GM12892 (cell line): ENCODE measurements at regions not wholly inside any gene's neighbourhood (a gene's known extent, or its start where the extent isn't known, plus 50 kb on each side); places are given as distances from the start of the nearest gene placed in this dataset.

Experiments
- POLR2AphosphoS5 ChIP-seq: IDR thresholded peaks from 2 replicates; pipeline ENCODE4 v1.6.1; 2011; ENCODE audit warnings: low read depth, low read length, control low read depth
- TAF1 ChIP-seq: IDR thresholded peaks from 2 replicates; pipeline ENCODE4 v1.6.1; 2011; ENCODE audit warnings: low read depth, mild to moderate bottlenecking, control low read depth, low read length, borderline replicate concordance

DNA sequence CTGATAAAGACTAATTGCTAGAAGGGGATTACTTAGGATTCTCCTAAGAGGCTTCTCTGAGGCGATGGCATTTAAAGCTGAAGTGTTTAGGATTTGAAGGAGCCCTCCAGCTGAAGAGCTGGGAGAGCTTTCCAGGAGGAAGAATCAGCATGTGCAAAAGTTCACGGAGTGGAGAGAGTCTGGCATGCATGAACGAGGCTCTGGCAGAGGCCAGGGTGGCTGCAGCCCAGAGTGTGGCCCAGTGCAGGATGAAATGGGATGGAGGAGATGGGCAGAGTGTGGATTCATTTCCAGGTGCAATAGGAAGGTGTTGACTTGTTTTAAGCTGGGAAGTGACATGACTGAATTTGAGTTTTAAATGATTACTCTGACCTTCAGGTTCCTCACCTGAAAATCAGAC lies 249.0 kb upstream of the CCL2 start:
- TF ChIP-seq TAF1 (no peak), POLR2AphosphoS5 (no peak)
